B cell (primary cell): ENCODE measurements at regions not wholly inside any gene's neighbourhood (a gene's known extent, or its start where the extent isn't known, plus 50 kb on each side); places are given as distances from the start of the nearest gene placed in this dataset.

Experiments
- EZH2 ChIP-seq: IDR thresholded peaks from 2 replicates; pipeline ENCODE4 v1.6.1; 2012; ENCODE audit warnings: borderline replicate concordance, low read depth, mild to moderate bottlenecking, moderate library complexity, low read length; ENCODE audit not compliant: insufficient read depth, poor library complexity, severe bottlenecking
- TF ChIP-seq, protein P1 (sequence below): fragments of 200-600 bp; IDR thresholded peaks from one replicate; pipeline ENCODE4 v1.8.0; 2022; ENCODE audit warnings: antibody characterized with exemption, mild to moderate bottlenecking

- no peak for TF ChIP-seq EZH2
- TF ChIP-seq, protein P1, sequence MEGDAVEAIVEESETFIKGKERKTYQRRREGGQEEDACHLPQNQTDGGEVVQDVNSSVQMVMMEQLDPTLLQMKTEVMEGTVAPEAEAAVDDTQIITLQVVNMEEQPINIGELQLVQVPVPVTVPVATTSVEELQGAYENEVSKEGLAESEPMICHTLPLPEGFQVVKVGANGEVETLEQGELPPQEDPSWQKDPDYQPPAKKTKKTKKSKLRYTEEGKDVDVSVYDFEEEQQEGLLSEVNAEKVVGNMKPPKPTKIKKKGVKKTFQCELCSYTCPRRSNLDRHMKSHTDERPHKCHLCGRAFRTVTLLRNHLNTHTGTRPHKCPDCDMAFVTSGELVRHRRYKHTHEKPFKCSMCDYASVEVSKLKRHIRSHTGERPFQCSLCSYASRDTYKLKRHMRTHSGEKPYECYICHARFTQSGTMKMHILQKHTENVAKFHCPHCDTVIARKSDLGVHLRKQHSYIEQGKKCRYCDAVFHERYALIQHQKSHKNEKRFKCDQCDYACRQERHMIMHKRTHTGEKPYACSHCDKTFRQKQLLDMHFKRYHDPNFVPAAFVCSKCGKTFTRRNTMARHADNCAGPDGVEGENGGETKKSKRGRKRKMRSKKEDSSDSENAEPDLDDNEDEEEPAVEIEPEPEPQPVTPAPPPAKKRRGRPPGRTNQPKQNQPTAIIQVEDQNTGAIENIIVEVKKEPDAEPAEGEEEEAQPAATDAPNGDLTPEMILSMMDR: no peak
Observed at GRCh38 chr1:191974004-191974403, 184.3 kb upstream of the RGS18 start.
